ENCODE measurements at regions not wholly inside any gene's neighbourhood (a gene's known extent, or its start where the extent isn't known, plus 50 kb on each side); places are given as distances from the start of the nearest gene placed in this dataset.
A peak's percentile ranks its signal among the peaks of the same experiment; 100 is the strongest.
"Not testable (repeated sequence)": the region's sequence is repeated elsewhere in the genome, so short reads cannot be mapped to it uniquely, and the experiment has no call there.

- no peak for DNase-seq (ENCODE audit: low read depth)
These were observed 118.9 kb downstream of the ACAA2 start for GRCh38 chr18:49694402-49694801.

GRCh38 chr18:49693717-49694005 is 119.7 kb downstream of the ACAA2 start:
- DNase-seq (ENCODE audit: low read depth) = no peak

DNA sequence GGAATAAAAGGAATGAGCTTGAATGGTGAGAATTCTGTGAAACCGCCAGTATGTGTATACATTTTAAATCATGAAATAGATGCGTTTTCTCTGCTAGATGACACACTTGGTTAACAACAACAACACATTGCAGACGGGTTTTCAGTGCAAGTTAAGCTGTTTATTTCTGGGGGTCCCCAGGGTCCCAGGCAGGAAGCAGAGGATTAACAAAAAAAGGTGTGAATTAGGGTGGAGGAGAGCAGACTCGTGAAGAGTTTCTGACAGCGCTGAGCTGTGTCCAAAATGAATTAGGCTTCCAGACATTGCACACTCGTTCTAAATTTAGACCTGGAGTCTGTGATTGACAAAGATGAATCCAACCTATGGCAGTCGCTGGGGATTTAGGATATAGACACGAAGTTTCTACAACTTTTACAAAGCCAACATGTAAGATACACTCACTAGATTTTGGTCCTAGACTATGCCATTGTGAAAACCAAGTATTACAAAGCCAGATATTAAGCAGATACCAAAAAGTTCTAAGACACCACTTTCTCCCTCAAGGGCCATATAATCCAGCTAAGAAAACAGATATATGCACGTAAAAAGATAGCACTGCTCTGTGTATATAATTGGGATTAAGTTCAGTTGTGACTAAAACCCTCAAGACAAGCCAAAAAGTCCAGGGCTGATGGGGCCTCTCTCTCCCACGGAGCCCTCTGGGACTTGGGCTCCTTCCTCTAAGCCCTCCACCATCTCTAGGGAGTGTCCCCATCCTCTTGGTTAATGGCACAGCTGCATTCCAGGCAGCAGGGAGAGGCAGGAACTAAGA is 120.2 kb downstream of the ACAA2 start:
- DNase-seq (ENCODE audit: low read depth) = no peak

DNA sequence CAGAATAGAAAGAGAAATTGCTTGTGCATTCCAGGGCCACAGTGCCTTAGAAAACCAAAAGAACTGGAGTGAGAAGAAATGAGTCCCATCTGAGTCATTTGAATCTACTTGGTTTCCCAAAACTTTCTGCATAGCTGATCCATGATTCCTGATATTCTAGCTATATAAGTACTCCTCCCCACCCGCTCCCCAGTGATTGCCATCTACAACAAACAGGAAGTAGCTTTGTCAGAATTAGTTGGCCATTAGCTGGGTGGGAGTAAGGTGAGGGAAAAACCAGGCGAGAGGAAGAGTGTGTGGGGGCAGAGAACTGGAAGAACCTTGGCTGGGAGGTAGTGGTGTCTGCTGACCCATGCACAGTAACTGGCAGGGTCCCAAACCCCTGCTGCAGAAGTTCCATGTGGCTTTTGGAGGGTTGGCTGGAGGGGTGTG is 122.1 kb downstream of the ACAA2 start:
- DNase-seq (ENCODE audit: low read depth) = peak; percentile 81

GRCh38 chr18:49690312-49690711 is 123.0 kb downstream of the ACAA2 start:
- peak; percentile 72 for DNase-seq (ENCODE audit: low read depth)

DNA sequence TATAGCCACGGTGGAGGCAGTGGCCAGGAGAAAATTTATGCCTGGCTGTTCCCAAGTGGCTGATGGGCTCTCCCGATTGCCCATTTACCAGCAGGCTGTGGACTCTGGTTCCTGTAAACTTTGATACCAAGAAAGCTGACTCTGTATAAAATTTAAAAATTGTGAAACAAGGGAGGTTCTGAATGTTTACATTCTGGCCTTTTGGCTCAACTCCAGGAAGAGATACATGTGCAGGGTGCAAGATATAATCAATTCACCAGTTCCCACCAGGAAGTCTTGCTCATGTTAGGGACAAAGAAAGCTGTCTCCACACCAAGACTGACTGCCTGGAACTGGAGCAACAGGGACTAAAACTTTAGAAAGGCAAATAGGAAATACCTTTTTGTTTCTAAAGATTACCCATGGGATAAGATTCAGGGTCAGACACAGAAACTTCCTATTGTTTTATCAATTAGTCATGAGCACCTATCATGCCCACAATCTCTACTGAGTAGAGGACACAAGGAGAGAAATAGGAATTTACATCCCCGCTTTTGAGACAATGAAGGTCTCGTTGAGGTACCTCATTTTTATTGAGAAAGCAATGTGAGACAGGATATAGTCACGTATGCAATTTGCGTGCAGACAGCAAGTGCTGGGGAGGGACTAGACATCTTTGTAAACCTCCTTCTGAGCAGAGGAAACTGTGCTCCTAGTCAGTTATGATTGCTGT is 123.5 kb downstream of the LIPG start:
- DNase-seq (ENCODE audit: low read depth) = no peak

DNA sequence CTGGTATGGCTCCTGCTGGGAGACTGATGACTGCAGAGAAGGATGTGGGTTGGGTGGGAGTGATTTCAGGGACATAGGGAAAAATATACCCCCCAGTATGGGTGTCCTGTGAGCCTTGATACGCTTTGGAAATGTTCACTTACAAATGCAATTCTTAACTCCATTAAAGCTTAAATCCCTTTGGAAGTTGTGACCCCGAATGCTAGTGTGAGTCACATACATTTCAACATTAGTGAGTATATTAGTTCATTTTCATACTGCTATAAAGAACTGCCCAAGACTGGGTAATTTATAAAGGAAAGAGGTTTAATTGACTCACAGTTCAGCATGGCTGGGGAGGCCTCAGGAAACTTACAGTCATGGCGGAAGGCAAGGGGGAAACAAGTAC is 120.9 kb downstream of the LIPG start:
- DNase-seq (ENCODE audit: low read depth) = not testable (repeated sequence)

- DNase-seq (ENCODE audit: low read depth) = no peak
These were observed 120.4 kb downstream of the LIPG start for GRCh38 chr18:49682173-49682802.

- no peak for DNase-seq (ENCODE audit: low read depth)
These were observed 119.5 kb downstream of the LIPG start for GRCh38 chr18:49681387-49681786.

DNA sequence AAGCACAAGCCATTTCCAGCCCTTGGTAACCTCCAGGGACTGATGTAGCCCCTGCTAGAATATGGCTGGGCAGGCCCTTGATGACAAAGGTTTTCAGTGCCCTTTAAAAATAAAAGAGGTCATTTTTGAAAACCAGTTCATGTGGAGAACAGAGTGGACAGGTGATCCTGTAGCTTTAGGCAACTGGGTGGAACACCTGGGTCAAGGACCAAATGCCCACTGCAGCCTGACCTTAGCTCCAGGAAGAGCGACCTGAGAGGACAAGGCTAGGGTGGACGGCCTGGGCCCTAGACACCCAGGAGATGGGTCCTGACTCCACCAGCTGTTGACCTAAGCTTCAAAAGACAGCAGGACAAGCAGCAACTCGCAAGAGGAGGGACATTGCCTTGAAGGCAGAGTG is 116.6 kb downstream of the LIPG start:
- no peak for DNase-seq (ENCODE audit: low read depth)

- no peak for DNase-seq (ENCODE audit: low read depth)
These were observed 116.0 kb downstream of the LIPG start for GRCh38 chr18:49677762-49678413.

DNA sequence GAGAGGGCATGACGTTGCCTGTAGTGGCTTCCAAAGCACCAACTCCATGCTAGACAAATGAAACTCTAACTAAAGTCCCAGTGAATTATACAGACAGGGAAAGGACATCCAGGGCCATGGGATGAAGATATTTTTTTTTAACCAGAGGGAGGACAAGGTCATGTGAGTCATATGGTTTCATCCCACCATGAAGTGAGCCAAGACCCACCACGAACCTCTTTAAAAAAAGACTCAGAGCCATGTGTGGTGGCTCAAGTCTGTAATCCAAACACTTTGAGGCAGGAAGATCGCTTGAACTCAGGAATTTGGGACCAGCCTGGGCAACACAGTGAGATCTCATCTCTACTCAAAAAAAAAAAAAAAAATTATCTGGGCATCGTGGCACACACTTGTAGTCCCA is 115.2 kb downstream of the LIPG start:
- DNase-seq (ENCODE audit: low read depth) = no peak

- no peak for DNase-seq (ENCODE audit: low read depth)
These were observed 111.4 kb downstream of the LIPG start for GRCh38 chr18:49673281-49673680.

- no peak for DNase-seq (ENCODE audit: low read depth)
These were observed 111.0 kb downstream of the LIPG start for GRCh38 chr18:49672853-49673252.

DNA sequence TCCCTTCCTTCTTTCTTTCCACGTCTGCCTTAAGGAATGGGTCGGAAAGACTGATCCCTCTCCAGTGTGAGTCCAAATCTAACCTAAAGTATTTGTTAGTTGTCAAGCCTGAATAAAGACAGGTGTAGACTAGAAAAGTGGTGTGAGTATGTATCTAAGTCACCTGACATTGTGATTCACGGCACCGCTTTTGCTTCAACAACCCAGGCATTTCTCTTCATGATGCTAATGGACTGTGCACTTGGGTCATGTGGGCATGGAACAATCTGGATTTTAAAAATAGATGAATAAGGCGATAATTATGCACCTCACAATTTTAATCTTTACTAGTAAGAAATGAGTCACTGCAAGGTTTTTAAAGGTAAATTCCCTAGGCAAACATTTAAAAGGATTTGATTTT is 107.5 kb downstream of the LIPG start:
- no peak for DNase-seq (ENCODE audit: low read depth)

DNA sequence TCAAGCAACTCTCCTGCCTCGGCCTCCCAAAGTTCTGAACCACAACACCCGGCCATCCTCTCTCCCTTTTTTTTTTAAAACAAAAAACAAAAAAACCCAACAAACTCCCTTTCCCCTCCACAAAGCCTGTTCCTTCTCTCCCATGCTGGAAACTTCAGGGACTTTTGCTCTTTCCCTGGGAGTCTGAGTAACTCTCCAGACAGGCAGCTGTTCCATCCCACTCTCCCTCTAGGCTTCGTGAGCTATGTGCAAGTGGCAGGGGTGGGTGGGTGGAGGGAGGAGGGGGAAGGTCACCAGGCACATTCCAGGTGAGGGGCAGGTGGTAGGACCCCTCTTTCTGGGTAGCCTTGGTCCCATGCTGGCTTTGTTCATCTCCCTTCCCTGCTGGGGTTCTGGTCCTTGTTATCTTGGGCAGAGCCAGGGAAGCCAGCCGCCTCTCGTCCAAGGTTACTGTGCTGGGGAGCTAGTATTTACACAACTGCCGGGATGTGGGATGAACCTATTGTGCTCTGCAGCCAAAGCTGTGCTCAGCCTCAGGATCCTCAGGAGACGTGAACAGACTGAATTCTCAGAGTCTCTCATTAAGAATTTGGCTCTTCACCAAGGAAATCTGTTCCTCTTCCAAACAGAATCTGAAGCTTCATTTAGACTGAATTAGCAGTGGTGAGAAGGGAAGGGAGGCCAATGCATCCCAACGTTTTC is 106.9 kb downstream of the LIPG start:
- DNase-seq (ENCODE audit: low read depth) = no peak

DNA sequence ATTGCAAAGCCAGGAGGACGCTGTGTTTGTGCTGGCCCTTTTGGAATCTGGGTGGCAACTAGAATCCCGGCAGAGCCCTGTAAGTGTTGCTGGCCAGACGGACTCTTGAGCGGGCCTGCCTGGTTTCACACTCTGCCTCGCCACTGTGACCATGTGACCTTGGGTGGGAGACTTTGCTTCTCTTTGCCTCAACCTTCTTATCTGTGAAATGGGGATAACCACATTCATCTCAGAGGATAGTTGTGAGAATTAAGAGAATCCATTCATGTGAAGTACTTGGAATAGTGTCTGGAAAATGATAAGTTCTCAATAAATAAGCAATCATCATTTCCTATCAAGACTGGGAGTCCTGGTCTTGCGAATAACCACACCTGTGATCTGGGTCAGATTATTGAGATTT is 105.6 kb downstream of the LIPG start:
- no peak for DNase-seq (ENCODE audit: low read depth)

GRCh38 chr18:49666045-49666775 is 104.4 kb downstream of the LIPG start:
- no peak for DNase-seq (ENCODE audit: low read depth)

GRCh38 chr18:49663899-49664890 is 102.3 kb downstream of the LIPG start:
- DNase-seq (ENCODE audit: low read depth) = no peak

DNA sequence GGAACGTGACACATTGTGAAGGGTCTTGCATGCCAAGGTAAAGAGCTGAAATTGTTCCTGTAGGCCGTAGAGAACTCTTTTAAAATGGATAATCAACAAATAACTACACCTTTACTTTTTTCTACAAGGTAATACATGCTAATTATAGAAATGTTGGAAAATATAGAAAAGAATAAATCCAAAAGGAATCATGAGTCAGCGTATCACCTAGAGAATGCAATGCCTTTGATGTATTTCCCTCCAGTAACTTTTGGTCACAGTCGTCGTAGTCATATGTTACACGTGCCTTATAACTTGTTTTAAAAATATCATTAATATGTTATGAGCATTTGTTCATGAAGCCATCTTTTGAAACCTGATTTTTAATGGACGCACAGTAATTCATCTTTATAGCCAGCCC is 100.6 kb downstream of the LIPG start:
- DNase-seq (ENCODE audit: low read depth) = no peak
